AG04450 (cell line): ENCODE measurements at regions not wholly inside any gene's neighbourhood (a gene's known extent, or its start where the extent isn't known, plus 50 kb on each side); places are given as distances from the start of the nearest gene placed in this dataset.

ENCODE experiments used
- CTCF ChIA-PET: fragments of 300-600, 350-600 bp; formaldehyde crosslinking; extraction: SDS; loops from one replicate; lab custom pipeline; 2022; ENCODE audit warnings: antibody characterized with exemption, inconsistent platforms; lab: Charles Lee
- POLR2A ChIA-PET: fragments of 350-600 bp; formaldehyde crosslinking; extraction: SDS; loops from one replicate; lab custom pipeline; 2021; ENCODE audit warnings: antibody characterized with exemption, inconsistent platforms; lab: Yijun Ruan, JAX
- DNase-seq: peaks from one replicate; pipeline ENCODE4 v3.0.0-alpha.2; 2011; ENCODE audit warnings: low read depth, low spot score
- H3K27ac ChIP-seq: one replicate; pipeline ENCODE4 v1.5.1; 2012; ENCODE audit warnings: low read depth, low read length, control low read depth
- H3K27me3 ChIP-seq: one replicate; pipeline ENCODE4 v1.6.0; 2012; ENCODE audit warnings: low read length; ENCODE audit not compliant: control insufficient read depth, insufficient read depth
- H3K4me3 ChIP-seq: 2 replicates; pipeline ENCODE4 v1.5.1; 2011; ENCODE audit warnings: mild to moderate bottlenecking, low read depth, low read length, control low read depth
- H3K9me3 ChIP-seq: 2 replicates; pipeline ENCODE4 v1.5.1; 2012; ENCODE audit warnings: low read length; ENCODE audit not compliant: control insufficient read depth, insufficient read depth
- TF ChIP-seq, protein P1 (sequence below): IDR thresholded peaks from 2 replicates; pipeline ENCODE4 v1.5.1; 2011; ENCODE audit warnings: low read depth, low read length, control low read depth, inconsistent platforms

DNA sequence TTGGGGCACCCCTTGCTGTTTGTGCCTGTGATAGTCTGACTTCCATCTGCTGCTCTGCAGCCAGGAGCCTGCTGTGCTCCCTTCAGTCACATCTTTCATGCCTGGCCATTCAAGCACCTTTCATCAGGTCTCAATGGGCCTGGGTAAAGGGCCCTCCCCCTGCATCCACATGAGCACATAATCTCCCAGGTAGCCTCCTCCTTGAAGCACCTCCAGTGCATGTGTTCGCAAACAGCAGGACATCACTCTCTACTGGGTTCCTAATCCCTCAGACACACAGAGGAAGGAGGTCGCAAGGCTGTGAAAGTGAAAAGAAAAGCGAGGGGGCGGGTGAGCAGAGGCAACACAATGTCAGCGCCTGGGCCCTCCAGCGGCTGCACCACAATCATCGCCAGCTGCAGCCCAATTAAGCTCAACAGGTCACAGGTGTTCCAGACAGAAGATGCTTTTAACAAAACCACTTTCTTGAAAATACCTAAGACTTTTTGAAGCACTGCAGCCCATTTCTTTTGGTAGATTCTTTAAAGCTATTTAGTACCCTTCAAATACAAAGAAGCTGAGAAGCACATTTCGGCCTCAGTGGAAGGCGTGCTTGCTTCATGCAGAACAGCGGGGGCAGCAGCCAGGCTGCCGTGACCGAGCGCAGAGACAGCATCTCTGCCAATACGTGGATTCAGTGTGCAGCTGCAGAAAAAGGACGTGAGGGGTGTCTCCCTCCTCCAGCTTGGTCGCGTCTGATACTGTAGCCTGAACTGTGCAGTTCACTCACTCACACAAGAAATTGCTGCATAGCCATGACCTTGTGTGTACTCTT lies 92.2 kb upstream of the SPRY1 start:
- CTCF ChIA-PET, result no interaction called here
- Histone ChIP-seq H3K27me3 (no peaks in the 10 kb centered on the region), H3K27ac (no peak overlapping the region), H3K9me3 (no peaks in the 10 kb centered on the region), H3K4me3 (no peak overlapping the region)
- POLR2A ChIA-PET, result no interaction called here
- TF ChIP-seq, protein P1, sequence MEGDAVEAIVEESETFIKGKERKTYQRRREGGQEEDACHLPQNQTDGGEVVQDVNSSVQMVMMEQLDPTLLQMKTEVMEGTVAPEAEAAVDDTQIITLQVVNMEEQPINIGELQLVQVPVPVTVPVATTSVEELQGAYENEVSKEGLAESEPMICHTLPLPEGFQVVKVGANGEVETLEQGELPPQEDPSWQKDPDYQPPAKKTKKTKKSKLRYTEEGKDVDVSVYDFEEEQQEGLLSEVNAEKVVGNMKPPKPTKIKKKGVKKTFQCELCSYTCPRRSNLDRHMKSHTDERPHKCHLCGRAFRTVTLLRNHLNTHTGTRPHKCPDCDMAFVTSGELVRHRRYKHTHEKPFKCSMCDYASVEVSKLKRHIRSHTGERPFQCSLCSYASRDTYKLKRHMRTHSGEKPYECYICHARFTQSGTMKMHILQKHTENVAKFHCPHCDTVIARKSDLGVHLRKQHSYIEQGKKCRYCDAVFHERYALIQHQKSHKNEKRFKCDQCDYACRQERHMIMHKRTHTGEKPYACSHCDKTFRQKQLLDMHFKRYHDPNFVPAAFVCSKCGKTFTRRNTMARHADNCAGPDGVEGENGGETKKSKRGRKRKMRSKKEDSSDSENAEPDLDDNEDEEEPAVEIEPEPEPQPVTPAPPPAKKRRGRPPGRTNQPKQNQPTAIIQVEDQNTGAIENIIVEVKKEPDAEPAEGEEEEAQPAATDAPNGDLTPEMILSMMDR, result no peak
- DNase-seq, result no peak

DNA sequence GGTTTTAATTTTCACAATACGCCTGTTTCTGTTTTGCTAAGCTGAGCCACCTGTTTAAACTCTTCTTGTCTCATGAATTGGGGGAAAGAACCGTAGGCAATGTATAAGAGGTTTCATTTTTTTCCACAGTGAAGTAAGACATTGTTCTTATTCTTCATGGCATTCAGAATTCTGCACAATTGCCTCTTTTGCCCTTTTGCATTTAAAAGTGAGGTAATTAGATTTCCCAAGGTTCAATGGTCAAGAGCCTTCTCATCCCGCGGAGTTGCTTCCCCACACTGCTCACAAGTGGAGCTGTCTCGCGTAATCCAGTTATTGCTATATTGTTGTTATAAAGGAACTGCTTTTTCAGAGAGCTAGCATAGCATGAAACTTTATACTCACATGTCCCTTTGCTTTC lies 90.9 kb upstream of the SPRY1 start:
- ChIA-PET CTCF (interaction anchor here (2.0 kb wide), 1 partner anchor 85 kb away, joined by 5 read pairs; no protein-coding TSS in a partner anchor), POLR2A (no interaction called here)
- Histone ChIP-seq H3K27ac (no peak overlapping the region), H3K27me3 (no peaks in the 10 kb centered on the region), H3K4me3 (no peak overlapping the region), H3K9me3 (no peaks in the 10 kb centered on the region)
- TF ChIP-seq, protein P1, result no peak
- no peak for DNase-seq

DNA sequence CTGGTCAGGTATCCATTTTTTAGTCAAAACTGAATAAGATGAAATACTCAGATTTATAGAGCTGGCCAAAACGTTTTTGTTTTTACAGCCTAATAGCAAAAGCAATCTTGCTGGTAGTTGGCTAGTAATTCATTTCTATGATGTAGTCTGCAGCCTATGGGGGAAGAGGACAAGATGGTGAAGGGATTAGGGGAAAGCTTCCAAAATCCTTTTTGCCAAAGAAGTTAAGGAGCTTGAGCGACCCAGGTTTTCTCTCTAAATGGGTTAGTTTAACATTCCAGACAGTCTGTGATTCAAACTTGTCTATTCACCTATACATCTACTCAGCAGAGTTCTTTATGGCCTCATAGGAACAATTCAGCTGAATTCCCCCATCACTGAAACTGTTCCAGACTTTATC lies 89.8 kb upstream of the SPRY1 start:
- Histone ChIP-seq H3K27ac (no peak overlapping the region), H3K27me3 (no peaks in the 10 kb centered on the region), H3K4me3 (no peak overlapping the region), H3K9me3 (no peaks in the 10 kb centered on the region)
- ChIA-PET CTCF (interaction anchor here (2.0 kb wide), 1 partner anchor 84 kb away, joined by 5 read pairs; no protein-coding TSS in a partner anchor), POLR2A (no interaction called here)
- no peak for DNase-seq
- TF ChIP-seq, protein P1, result no peak

DNA sequence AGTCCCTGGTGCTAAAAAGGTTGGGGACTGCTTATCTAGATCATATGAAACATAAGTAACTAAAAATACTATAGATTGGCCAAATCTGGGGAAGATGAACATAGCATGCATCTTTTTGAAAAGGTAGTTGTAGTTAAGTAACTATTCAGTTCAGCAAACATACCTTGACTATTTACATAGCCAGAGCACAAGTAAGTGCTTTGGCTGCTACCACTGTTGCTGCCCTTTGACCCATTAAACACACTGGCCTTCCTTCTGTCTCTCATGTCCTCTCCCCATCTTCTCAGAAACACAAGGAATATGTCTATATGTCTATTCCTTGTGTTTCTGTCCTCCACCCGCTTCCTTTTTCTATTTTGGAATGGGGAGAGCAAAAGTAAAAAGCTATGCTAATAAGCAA lies 87.9 kb upstream of the SPRY1 start:
- CTCF ChIA-PET, result no interaction called here
- no peaks in the 10 kb centered on the region for H3K27me3 ChIP-seq
- H3K27ac ChIP-seq, result no peak overlapping the region
- H3K9me3 ChIP-seq, result no peaks in the 10 kb centered on the region
- DNase-seq, result no peak
- H3K4me3 ChIP-seq, result no peak overlapping the region
- POLR2A ChIA-PET, result no interaction called here
- TF ChIP-seq, protein P1, result no peak

DNA sequence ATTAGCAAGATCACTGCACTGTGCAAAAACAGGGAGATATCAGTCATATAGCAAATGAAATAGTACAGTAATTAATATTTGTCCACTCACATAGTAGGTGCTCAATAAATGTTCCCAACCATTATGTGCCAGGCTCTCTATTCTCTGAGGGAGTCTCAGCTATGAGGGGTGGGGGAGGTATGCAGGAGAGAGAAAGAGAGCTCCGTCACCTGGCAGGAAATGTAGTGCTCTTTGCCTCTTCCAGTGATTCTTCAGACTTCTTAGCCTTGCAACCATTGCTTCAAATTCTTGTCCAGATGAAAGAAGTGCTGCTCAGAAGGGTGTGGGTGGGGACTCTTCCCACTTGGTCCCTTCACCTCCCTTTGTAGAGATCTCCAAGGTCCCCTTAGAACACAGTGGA lies 84.5 kb upstream of the SPRY1 start:
- H3K27ac ChIP-seq, result no peak overlapping the region
- TF ChIP-seq, protein P1, result no peak
- H3K27me3 ChIP-seq, result no peaks in the 10 kb centered on the region
- no peak overlapping the region for H3K4me3 ChIP-seq
- no peak for DNase-seq
- ChIA-PET CTCF (no interaction called here), POLR2A (no interaction called here)
- no peaks in the 10 kb centered on the region for H3K9me3 ChIP-seq
